ENCODE measurements at regions not wholly inside any gene's neighbourhood (a gene's known extent, or its start where the extent isn't known, plus 50 kb on each side); places are given as distances from the start of the nearest gene placed in this dataset.

DNA sequence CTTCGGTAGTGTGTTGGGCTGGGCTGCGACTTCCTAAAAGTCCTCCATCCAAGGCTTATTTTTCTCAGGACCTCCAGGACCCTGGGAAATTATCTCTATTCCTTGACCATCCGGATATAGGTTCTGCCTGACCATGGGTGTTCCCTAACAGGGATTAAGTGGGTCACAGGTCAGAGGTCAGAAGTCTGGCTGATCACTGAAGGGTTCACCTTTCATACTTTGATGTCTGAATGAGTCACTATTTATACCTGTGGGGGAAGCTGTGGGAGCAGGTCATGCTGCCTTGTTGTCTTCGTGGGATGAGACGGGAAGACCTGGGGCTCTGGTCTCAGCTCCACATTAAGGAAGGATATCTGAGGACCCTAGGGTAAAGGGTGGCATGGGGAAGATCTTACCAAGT lies 65.0 kb upstream of the ETV3 start:
- TF ChIP-seq, protein P1, sequence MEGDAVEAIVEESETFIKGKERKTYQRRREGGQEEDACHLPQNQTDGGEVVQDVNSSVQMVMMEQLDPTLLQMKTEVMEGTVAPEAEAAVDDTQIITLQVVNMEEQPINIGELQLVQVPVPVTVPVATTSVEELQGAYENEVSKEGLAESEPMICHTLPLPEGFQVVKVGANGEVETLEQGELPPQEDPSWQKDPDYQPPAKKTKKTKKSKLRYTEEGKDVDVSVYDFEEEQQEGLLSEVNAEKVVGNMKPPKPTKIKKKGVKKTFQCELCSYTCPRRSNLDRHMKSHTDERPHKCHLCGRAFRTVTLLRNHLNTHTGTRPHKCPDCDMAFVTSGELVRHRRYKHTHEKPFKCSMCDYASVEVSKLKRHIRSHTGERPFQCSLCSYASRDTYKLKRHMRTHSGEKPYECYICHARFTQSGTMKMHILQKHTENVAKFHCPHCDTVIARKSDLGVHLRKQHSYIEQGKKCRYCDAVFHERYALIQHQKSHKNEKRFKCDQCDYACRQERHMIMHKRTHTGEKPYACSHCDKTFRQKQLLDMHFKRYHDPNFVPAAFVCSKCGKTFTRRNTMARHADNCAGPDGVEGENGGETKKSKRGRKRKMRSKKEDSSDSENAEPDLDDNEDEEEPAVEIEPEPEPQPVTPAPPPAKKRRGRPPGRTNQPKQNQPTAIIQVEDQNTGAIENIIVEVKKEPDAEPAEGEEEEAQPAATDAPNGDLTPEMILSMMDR (IDR thresholded peaks at IDR 0.05), result no peak
- TF ChIP-seq POLR2A (IDR thresholded peaks at IDR 0.05) (no peak), EP300 (IDR thresholded peaks at IDR 0.05) (no peak), POLR2AphosphoS5 (IDR thresholded peaks at IDR 0.05) (no peak)
